ENCODE measurements at regions not wholly inside any gene's neighbourhood (a gene's known extent, or its start where the extent isn't known, plus 50 kb on each side); places are given as distances from the start of the nearest gene placed in this dataset.
"Not testable (repeated sequence)": the region's sequence is repeated elsewhere in the genome, so short reads cannot be mapped to it uniquely, and the experiment has no call there.

DNA sequence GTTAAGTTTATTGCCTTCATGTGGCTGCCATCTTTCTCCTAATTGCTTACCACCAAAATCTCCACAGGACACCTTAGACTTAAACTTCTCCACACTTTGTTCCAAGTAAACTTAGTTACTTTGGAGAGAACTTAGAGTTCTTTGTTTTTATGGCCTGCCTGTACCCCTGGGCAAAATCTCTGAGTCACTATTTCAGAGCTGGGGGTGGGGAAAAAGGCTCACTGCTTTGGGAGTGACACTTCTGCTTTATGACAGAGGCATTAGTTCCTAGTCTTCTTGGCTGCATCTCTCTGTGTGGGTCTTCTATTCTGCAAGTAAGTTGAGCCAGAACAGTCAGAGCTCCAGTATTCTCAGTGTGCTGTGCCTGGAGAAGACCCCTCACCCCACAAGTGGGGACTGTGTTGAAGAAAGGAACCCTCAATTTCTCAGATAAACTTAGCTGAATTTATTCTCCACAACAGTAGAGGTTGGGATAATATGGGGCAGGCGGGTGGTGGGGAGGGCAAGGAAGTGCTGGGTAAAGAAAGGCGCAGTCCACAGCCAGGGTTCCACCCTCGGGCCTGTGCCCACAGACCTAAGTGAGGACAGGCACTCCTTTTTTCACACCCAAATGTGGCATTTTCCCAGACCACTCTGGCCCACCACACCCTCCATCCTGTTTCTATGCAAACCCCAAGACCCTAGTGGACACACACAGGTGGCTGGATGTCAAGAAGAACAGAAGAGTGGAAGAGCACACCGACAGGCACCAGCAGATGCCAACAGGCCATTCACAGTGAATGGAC lies 636.6 kb upstream of the MAN1A1 start:
- no peak for DNase-seq (ENCODE audit: extremely low read depth, low read depth)

- no peak for DNase-seq (ENCODE audit: extremely low read depth, low read depth)
Measured at GRCh38 chr6:119980802-119981201, 631.2 kb upstream of the MAN1A1 start.

DNA sequence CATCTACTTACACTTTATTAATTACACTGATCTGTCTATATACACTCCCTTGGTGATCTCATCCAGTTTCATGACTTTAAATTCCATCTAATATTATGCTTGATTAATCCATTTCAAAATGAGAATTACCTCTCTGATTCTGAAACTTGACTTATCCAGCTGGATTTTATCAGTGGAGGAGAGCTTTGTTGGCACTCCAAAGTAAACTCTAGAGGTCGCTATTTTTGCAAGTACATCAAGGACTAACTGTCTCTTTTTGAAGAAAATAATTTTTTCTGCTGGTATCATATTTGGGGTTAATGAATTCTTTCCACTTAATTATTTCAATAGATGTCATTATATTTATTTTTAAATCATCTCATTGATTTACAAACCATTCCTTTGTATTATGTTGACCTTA lies 630.3 kb upstream of the MAN1A1 start:
- DNase-seq (ENCODE audit: extremely low read depth, low read depth) = no peak

DNA sequence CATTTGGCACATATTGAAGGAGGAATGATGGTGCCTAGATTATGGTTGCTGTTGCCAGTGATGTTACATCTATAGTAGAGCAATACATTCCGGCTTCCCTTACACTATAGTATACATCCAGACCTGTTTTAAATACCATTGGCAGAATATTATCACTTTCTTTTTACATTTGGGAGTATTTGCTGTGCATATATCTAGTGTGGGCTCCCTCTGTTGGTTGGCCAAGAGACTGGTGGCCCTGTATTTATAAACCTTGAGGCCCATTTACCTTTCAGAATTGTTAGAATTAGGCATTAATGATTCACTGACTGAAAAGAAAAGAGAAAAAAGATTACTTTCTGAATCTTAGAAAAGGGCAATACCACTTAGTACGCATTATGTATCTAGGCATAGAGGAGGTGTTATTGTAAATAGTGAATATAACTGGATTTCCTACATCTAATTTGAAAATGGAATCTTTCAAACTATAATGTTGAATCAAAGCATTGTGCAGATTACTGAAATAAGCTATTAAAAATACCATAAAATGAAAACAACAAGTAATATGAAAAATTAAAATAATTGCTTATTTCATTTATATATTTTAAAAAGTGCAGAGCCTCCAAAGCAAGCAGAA lies 628.8 kb upstream of the MAN1A1 start:
- no peak for DNase-seq (ENCODE audit: extremely low read depth, low read depth)

DNA sequence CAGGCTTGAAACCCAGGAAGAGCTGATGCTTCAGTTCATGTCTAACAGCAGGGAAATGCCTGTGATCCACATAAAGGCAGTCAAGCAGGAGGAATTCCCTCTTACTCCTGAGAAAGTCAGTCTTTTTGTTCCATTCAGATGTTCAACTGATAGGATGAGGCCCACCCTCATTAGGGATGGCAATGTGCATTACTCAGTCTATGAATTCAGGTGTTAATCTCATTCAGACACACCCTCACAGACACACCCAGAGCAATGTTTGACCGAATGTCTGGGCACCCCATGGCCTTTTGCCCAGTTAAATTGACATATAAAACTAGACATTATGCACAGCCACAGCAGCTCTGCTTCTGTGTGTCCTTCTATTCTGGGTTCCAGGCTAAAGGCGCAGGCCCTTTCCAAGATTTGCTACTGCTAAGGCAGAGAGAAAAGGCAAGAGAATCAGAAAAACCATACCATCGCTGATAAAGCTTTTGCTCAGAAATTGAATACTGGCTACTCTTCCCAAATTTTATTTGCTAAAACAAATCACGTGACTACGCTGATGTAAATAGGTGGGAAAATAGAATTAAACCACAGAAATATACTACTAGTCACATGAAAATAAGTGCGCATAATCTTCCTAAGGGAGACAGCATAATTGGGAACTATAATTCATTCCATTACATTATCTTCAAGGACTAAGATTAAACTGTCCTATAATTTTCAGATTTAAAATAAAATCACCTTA lies 625.0 kb upstream of the MAN1A1 start:
- DNase-seq (ENCODE audit: extremely low read depth, low read depth) = no peak

DNA sequence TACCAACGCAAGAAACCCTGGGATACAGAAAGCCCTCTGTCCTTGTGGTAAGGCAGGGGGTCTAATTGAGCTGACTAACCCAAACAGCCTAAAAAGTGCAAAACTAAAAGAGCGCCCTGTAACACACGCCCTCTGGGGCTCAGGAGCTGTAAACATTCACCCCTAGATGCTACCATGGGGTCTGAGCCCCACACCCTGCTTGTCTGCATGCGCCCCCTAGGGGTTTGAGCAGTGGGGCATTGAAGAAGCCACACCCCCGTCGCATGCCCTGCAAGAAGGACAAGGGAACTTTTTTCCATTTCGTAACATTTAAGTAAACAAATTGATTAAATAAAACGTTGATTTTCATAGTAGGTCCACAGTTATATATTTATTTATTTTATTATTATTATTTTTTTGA lies 616.9 kb upstream of the MAN1A1 start:
- no peak for DNase-seq (ENCODE audit: extremely low read depth, low read depth)

DNA sequence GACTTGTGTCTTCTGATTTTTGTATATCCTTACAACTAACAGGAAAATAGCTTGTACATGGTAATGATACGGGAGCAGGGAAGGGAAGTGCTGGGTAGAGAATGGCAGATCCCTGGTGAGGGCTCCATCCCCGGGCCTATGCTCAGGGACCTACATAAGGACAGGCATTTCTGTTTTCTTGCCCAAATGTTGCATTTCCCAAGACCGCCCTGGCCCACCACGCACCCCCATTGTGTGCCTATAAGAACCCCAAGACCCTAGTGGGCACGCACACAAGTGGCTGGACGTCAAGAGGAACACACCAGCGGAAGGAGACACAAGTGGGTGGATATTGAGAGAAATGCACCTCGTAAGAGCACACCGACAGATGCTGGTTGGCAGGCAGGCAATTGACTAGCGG lies 616.3 kb upstream of the MAN1A1 start:
- DNase-seq (ENCODE audit: extremely low read depth, low read depth) = no peak

- DNase-seq (ENCODE audit: extremely low read depth, low read depth) = no peak
Measured at GRCh38 chr6:119965008-119965407, 615.4 kb upstream of the MAN1A1 start.

DNA sequence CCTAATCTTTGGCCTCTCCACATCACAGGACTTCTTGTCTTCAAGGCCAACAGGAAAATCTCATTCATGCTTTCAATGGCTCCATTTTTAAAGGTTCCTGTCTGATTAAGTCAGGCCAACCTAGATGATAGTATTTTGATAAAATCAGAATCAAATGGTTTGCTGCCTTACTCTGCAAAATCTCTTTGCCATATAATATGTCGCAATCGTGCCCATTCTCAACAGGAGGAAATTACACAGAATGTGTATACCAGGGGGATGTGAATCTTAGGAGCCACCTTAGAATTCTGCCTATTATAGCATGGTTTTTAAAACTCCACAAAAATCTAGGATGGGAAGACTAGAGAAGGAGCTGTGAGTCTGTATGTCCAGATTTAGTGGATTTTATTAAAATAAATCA lies 612.9 kb upstream of the MAN1A1 start:
- DNase-seq (ENCODE audit: extremely low read depth, low read depth) = no peak

- no peak for DNase-seq (ENCODE audit: extremely low read depth, low read depth)
Measured at GRCh38 chr6:119961450-119961849, 611.9 kb upstream of the MAN1A1 start.

GRCh38 chr6:119960456-119960855 lies 610.9 kb upstream of the MAN1A1 start:
- DNase-seq (ENCODE audit: extremely low read depth, low read depth) = no peak

DNA sequence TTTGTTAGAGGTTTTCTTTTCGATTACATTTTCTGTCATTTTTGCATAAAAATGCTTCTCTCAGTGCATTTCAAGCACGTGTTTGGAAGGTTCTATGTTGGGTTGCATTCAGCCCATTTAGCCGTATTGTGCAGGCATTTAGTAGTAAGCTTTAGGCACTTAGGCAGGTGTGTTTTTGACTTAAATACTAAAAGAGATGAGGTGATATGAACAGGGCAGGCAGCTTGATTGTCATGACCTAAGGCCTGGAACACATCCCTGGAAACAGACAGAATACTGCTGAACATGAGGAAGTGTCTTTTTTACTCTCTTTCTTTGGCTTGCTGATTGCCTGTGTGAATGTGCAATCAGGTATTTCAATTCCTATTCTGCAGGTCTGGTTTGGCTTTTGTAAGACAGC lies 610.5 kb upstream of the MAN1A1 start:
- DNase-seq (ENCODE audit: extremely low read depth, low read depth) = no peak

GRCh38 chr6:119957195-119957594 lies 607.6 kb upstream of the MAN1A1 start:
- no peak for DNase-seq (ENCODE audit: extremely low read depth, low read depth)

- DNase-seq (ENCODE audit: extremely low read depth, low read depth) = no peak
Measured at GRCh38 chr6:119952696-119953095, 603.1 kb upstream of the MAN1A1 start.

DNA sequence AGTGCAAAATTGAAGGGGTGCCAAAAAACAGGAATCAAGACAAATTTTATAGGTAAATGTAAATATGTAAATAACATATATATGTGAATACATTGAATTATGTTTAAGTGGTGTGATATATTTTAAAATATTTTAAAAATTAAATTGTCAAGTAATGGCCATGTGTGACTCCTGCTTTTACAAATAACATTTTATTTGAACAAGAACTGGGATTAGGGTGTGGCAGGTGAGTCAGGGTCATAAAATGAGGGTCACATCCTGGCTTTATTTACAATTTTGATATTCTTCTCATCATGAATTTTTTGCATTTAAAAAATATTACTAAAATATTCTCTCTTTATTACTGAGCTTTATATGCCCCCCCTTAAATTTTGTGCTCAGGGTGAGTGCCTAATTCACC lies 601.1 kb upstream of the MAN1A1 start:
- no peak for DNase-seq (ENCODE audit: extremely low read depth, low read depth)

- DNase-seq (ENCODE audit: extremely low read depth, low read depth) = no peak
Measured at GRCh38 chr6:119942078-119942752, 592.7 kb upstream of the MAN1A1 start.

- no peak for DNase-seq (ENCODE audit: extremely low read depth, low read depth)
Measured at GRCh38 chr6:119938752-119939151, 589.2 kb upstream of the MAN1A1 start.

GRCh38 chr6:119934816-119935215 lies 585.3 kb upstream of the MAN1A1 start:
- DNase-seq (ENCODE audit: extremely low read depth, low read depth) = no peak

- DNase-seq (ENCODE audit: extremely low read depth, low read depth) = no peak
Measured at GRCh38 chr6:119929121-119929520, 579.6 kb upstream of the MAN1A1 start.

DNA sequence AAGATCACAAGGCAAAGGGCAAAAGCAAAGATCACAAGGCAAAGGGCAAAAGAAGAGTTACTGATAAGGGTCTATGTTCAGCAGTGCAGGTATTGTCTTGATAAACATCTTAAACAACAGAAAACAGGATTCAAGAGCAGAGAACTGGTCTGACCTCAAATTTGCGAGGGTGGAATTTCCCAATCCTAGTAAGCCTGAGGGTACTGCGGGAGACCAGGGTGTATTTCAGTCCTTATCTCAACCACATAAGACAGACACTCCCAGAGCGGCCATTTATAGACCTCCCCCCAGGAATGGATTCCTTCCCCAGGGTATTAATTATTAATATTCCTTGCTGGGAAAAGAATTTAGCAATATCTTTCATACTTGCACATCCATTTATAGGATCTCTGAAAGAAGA lies 575.3 kb upstream of the MAN1A1 start:
- DNase-seq (ENCODE audit: extremely low read depth, low read depth) = not testable (repeated sequence)

DNA sequence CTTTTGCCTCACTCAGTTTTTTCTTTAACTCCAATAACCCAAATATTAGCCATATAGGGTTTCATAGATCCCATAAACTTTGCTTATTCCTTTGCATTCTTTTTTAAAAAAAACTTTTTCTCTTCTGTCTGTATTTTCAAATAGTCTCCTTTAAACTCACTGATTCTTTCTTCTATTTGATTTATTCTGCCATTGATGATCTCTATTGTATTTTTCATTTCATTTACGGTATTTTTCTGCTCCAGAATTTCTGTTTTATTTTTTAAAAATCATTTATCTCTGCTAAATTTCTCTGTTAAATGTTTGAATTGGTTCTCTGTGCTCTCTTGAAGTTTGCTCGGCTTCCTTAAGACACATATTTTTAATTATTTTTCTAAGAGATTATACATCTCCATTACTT lies 573.3 kb upstream of the MAN1A1 start:
- DNase-seq (ENCODE audit: extremely low read depth, low read depth) = no peak
